HepG2 (cell line): ENCODE measurements at regions not wholly inside any gene's neighbourhood (a gene's known extent, or its start where the extent isn't known, plus 50 kb on each side); places are given as distances from the start of the nearest gene placed in this dataset.
"Not testable (repeated sequence)": the region's sequence is repeated elsewhere in the genome, so short reads cannot be mapped to it uniquely, and the experiment has no call there.

ENCODE experiments used
- ATAC-seq: fragments of 200-7000 bp; cut with Tn5 transposase; 3 replicates; pipeline ENCODE4 v1.9.1; 2020; ENCODE audit warnings: mild to moderate bottlenecking, moderate library complexity
- BruUV-seq: library from RNA; stranded (reverse); fragments of 400-500 nt; replicated peaks from 2 replicates; lab custom pipeline; 2021; lab: Mats Ljungman, UMichigan
- CTCF ChIA-PET: fragments of 300-600 bp; formaldehyde crosslinking; extraction: SDS; loops from one replicate; lab custom pipeline; 2021; ENCODE audit warnings: low total read pairs, inconsistent platforms, low intra/inter-chr PET ratio; lab: Yijun Ruan, JAX
- POLR2A ChIA-PET: fragments of 350-600 bp; sonication (Branson Sonifier 250); formaldehyde crosslinking; loops from one replicate; lab custom pipeline; 2020; ENCODE audit warnings: antibody characterized with exemption, inconsistent platforms; lab: Yijun Ruan, JAX
- DNase-seq: peaks from one replicate; pipeline ENCODE4 v3.0.0-alpha.2; 2015; ENCODE audit warnings: low spot score
- FAIRE-seq: peaks from 3 replicates; lab custom pipeline; 2011; peaks lifted over from hg19 to GRCh38; lab: Jason Lieb, UNC
- H2AFZ ChIP-seq: one replicate; pipeline ENCODE4 v1.6.1; 2011; ENCODE audit warnings: low read length, inconsistent platforms
- H3K27ac ChIP-seq: fragments of 300-600 bp; 3 replicates; pipeline ENCODE4 v1.8.0; 2011; ENCODE audit warnings: mixed run types, mild to moderate bottlenecking, mixed read lengths, low read length, inconsistent platforms; ENCODE audit not compliant: insufficient read depth; ENCODE audit errors: extremely low read length
- H3K27me3 ChIP-seq, 2 experiments: fragments of 200-600 bp in 1 of 2; 2 replicates in 1 of 2; 3 replicates in 1 of 2; pipeline versions ENCODE4 v1.6.0 to v1.8.0; 2011; ENCODE audit warnings: low read length in 2 of 2, mild to moderate bottlenecking in 2 of 2, moderate library complexity in 2 of 2, inconsistent platforms in 1 of 2; ENCODE audit not compliant: insufficient read depth in 2 of 2, control insufficient read depth in 1 of 2
- H3K36me3 ChIP-seq, 2 experiments: fragments of 200-600 bp in 1 of 2; replicated peaks in 1 of 2; 2 replicates in 1 of 2; 3 replicates in 1 of 2; pipeline versions ENCODE4 v1.5.1 to v1.8.0; 2011; ENCODE audit warnings: low read length in 2 of 2, inconsistent platforms in 1 of 2; ENCODE audit not compliant: insufficient read depth in 2 of 2, control insufficient read depth in 1 of 2
- H3K4me1 ChIP-seq: 2 replicates; pipeline ENCODE4 v1.5.1; 2012; ENCODE audit warnings: low read length, inconsistent platforms; ENCODE audit not compliant: insufficient read depth
- H3K4me2 ChIP-seq: 2 replicates; pipeline ENCODE4 v1.6.0; 2011; ENCODE audit warnings: low read depth, low read length, inconsistent platforms
- H3K4me3 ChIP-seq, 3 experiments: fragments of 200-600 bp in 1 of 3; sonication (generic), shearing (Covaris generic) in 1 of 3; replicated peaks in 1 of 3; 2 replicates each; pipeline ENCODE4 v1.5.1; 2011 to 2016; ENCODE audit warnings: low read length in 3 of 3, inconsistent platforms in 2 of 3, low read depth in 2 of 3, mild to moderate bottlenecking in 2 of 3, control low read depth in 1 of 3, mixed read lengths in 1 of 3; ENCODE audit not compliant: insufficient read depth in 1 of 3
- H3K79me2 ChIP-seq: one replicate; pipeline ENCODE4 v1.6.1; 2011; ENCODE audit warnings: low read length, inconsistent platforms; ENCODE audit not compliant: insufficient read depth
- H3K9ac ChIP-seq: 2 replicates; pipeline ENCODE4 v1.6.0; 2011; ENCODE audit warnings: mild to moderate bottlenecking, low read depth, low read length, inconsistent platforms; ENCODE audit not compliant: insufficient read depth
- H3K9me3 ChIP-seq: 2 replicates; pipeline ENCODE4 v1.5.1; 2012; ENCODE audit warnings: mild to moderate bottlenecking, low read length
- H4K20me1 ChIP-seq: 2 replicates; pipeline ENCODE4 v1.6.0; 2011; ENCODE audit warnings: inconsistent platforms, mild to moderate bottlenecking, low read length, moderate library complexity; ENCODE audit not compliant: insufficient read depth
- FOSL2 ChIP-seq: sonication (generic); formaldehyde crosslinking; IDR thresholded peaks from 2 replicates; pipeline ENCODE4 v1.4.0; 2020; ENCODE audit warnings: missing genetic modification reagents
- MXI1 ChIP-seq: IDR thresholded peaks from 3 replicates; pipeline ENCODE4 v1.6.1; 2012; ENCODE audit warnings: low read depth, low read length, inconsistent platforms, borderline replicate concordance
- RBAK ChIP-seq: sonication (generic); formaldehyde crosslinking; IDR thresholded peaks from 2 replicates; pipeline ENCODE4 v1.5.1; 2020; ENCODE audit warnings: mild to moderate bottlenecking, missing genetic modification reagents
- SYNCRIP ChIP-seq: fragments of 200-400 bp; formaldehyde crosslinking; IDR thresholded peaks from 2 replicates; pipeline ENCODE4 v1.6.1; 2018; ENCODE audit warnings: mild to moderate bottlenecking, low read depth, low read length; ENCODE audit not compliant: insufficient read depth
- TGIF2 ChIP-seq: IDR thresholded peaks from 2 replicates; pipeline ENCODE4 v1.6.1; 2016; ENCODE audit warnings: control low read depth, missing compliant biosample characterization
- ZNF230 ChIP-seq: sonication (generic); formaldehyde crosslinking; IDR thresholded peaks from 2 replicates; pipeline ENCODE4 v1.4.0; 2020; ENCODE audit warnings: mild to moderate bottlenecking, missing genetic modification reagents
- ZNF251 ChIP-seq: sonication (generic); formaldehyde crosslinking; IDR thresholded peaks from 2 replicates; pipeline ENCODE4 v1.9.0; 2021; ENCODE audit warnings: mild to moderate bottlenecking, missing genetic modification reagents
- ZNF264 ChIP-seq: sonication (generic); formaldehyde crosslinking; IDR thresholded peaks from 2 replicates; pipeline ENCODE4 v1.4.0; 2020; ENCODE audit warnings: missing genetic modification reagents
- ZNF501 ChIP-seq: sonication (generic); formaldehyde crosslinking; IDR thresholded peaks from 2 replicates; pipeline ENCODE4 v1.5.1; 2020; ENCODE audit warnings: mild to moderate bottlenecking, moderate library complexity, missing genetic modification reagents
- ZNF572 ChIP-seq: sonication (generic); formaldehyde crosslinking; IDR thresholded peaks from 2 replicates; pipeline ENCODE4 v1.5.1; 2020; ENCODE audit warnings: mild to moderate bottlenecking, missing genetic modification reagents
- ZNF7 ChIP-seq: IDR thresholded peaks from 2 replicates; pipeline ENCODE4 v1.6.1; 2016; ENCODE audit warnings: missing biosample characterization, missing genetic modification reagents
- ZNF737 ChIP-seq: sonication (generic); formaldehyde crosslinking; IDR thresholded peaks from 2 replicates; pipeline ENCODE4 v1.5.0; 2020; ENCODE audit warnings: missing genetic modification reagents, mild to moderate bottlenecking, borderline replicate concordance
- WGBS: methylation state at CpG from one replicate; pipeline ENCODE4 v1.1.6; 2017; ENCODE audit warnings: low lambda C conversion rate; 5-methylcytosine and 5-hydroxymethylcytosine counted together
- in situ Hi-C: cut with HindIII; loops from 2 replicates; pipeline ENCODE4 v1.10.0; 2017; ENCODE audit warnings: low pct_unique_long_range_greater_than_20kb; ENCODE audit not compliant: extremely low pct_ligation_motif_present
- intact Hi-C: fragments of 100-400 bp; cut with micrococcal nuclease; formaldehyde crosslinking; loops from one replicate; pipeline ENCODE4 v1.10.0; 2022; ENCODE audit not compliant: unreplicated experiment
- TF ChIP-seq, protein P1 (sequence below), 2 experiments: sonication (generic) in 1 of 2; formaldehyde crosslinking in 1 of 2; IDR thresholded peaks; 2 replicates each; pipeline versions ENCODE4 v1.4.0 to v1.6.1; 2016 to 2020; ENCODE audit warnings: borderline replicate concordance in 1 of 2, low read depth in 1 of 2, mild to moderate bottlenecking in 1 of 2, missing genetic modification reagents in 1 of 2
- TF ChIP-seq, protein P2 (sequence below): sonication (generic); formaldehyde crosslinking; IDR thresholded peaks from 2 replicates; pipeline ENCODE4 v1.5.0; 2020; ENCODE audit warnings: missing genetic modification reagents

DNA sequence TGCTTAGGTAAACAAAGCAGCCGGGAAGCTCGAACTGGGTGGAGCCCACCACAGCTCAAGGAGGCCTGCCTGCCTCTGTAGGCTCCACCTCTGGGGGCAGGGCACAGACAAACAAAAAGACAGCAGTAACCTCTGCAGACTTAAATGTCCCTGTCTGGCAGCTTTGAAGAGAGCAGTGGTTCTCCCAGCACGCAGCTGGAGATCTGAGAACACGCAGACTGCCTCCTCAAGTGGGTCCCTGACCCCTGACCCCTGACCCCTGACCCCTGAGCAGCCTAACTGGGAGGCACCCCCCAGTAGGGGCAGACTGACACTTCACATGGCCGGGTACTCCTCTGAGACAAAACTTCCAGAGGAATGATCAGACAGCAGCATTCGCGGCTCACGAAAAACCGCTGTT lies 214.6 kb upstream of the STS start:
- FAIRE-seq, BruUV-seq, ATAC-seq, H3K9me3 ChIP-seq, H3K36me3 ChIP-seq, CTCF ChIA-PET, H3K4me2 ChIP-seq, H3K4me1 ChIP-seq, H4K20me1 ChIP-seq, POLR2A ChIA-PET, H3K79me2 ChIP-seq, H3K27me3 ChIP-seq, DNase-seq, intact Hi-C loops, H3K9ac ChIP-seq, H3K4me3 ChIP-seq, in situ Hi-C loops, H2AFZ ChIP-seq, H3K27ac ChIP-seq: not testable (repeated sequence)
- 100% methylated on average over 2 of the region's 9 CpGs for WGBS

- Histone ChIP-seq H3K4me2 (no peak overlapping the region), H4K20me1 (no peaks in the 10 kb centered on the region), H3K27ac (no peak overlapping the region), H3K9me3 (no peaks in the 10 kb centered on the region), H3K4me1 (no peaks in the 10 kb centered on the region), H3K36me3 (no peaks in the 10 kb centered on the region), H3K27me3 (no peaks in the 10 kb centered on the region), H3K79me2 (no peaks in the 10 kb centered on the region), H2AFZ (no peak overlapping the region), H3K4me3 (no peak overlapping the region), H3K9ac (no peak overlapping the region)
- TF ChIP-seq SYNCRIP (no peak), ZNF264 (CRISPR knock-in tag) (no peak), MXI1 (no peak), FOSL2 (CRISPR knock-in tag) (no peak), ZNF501 (CRISPR knock-in tag) (no peak), ZNF572 (CRISPR knock-in tag) (no peak), ZNF230 (CRISPR knock-in tag) (no peak), ZNF7 (no peak), TGIF2 (CRISPR knock-in tag) (no peak), RBAK (CRISPR knock-in tag) (no peak), ZNF251 (CRISPR knock-in tag) (no peak), ZNF737 (CRISPR knock-in tag) (no peak)
- TF ChIP-seq, protein P1, sequence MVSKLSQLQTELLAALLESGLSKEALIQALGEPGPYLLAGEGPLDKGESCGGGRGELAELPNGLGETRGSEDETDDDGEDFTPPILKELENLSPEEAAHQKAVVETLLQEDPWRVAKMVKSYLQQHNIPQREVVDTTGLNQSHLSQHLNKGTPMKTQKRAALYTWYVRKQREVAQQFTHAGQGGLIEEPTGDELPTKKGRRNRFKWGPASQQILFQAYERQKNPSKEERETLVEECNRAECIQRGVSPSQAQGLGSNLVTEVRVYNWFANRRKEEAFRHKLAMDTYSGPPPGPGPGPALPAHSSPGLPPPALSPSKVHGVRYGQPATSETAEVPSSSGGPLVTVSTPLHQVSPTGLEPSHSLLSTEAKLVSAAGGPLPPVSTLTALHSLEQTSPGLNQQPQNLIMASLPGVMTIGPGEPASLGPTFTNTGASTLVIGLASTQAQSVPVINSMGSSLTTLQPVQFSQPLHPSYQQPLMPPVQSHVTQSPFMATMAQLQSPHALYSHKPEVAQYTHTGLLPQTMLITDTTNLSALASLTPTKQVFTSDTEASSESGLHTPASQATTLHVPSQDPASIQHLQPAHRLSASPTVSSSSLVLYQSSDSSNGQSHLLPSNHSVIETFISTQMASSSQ (IDR thresholded peaks at IDR 0.05; ENCODE audit: low read depth) = no peak
- TF ChIP-seq, protein P1 (CRISPR knock-in tag; IDR thresholded peaks at IDR 0.05; ENCODE audit: borderline replicate concordance) = no peak
- TF ChIP-seq, protein P2, sequence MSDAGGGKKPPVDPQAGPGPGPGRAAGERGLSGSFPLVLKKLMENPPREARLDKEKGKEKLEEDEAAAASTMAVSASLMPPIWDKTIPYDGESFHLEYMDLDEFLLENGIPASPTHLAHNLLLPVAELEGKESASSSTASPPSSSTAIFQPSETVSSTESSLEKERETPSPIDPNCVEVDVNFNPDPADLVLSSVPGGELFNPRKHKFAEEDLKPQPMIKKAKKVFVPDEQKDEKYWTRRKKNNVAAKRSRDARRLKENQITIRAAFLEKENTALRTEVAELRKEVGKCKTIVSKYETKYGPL = no peak
- ATAC-seq (no peak), DNase-seq (no peak), FAIRE-seq (no peak)
- BruUV-seq = no TSS peak
- ChIA-PET POLR2A (no interaction called here), CTCF (no interaction called here)
- 0% methylated on average over 1 of the region's 4 CpGs for WGBS
- intact Hi-C loops = no loop called here
- in situ Hi-C loops = no loop called here
Measured at GRCh38 chrX:6930307-6930849, 217.1 kb upstream of the STS start.
